ENCODE measurements at regions not wholly inside any gene's neighbourhood (a gene's known extent, or its start where the extent isn't known, plus 50 kb on each side); places are given as distances from the start of the nearest gene placed in this dataset.

DNA sequence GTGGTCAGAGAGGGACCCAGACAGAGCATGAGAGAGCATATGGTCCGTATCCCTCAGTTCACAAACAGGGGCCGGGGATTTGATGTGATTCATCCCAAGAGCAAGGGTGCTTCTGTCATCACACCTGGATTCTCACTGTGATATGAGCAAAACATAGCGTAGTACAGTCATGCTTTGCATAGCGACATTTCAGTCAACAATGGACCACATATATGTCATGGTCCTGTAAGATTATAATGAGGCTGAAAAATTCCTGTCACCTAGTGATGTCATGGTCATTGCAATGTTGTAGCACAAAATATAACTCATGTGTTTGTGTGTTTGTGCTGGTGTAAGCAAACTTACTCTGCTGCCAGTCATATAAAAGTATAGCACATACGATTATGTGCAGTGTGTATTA, 207.4 kb upstream of the CDH13 start:
- WGBS: 84% methylated on average over 5 of the region's 5 CpGs
- H3K36me3 ChIP-seq: no peaks in the 10 kb centered on the region
- peak; percentile 45 for DNase-seq (ENCODE audit: extremely low spot score)
- H3K4me1 ChIP-seq: no peaks in the 10 kb centered on the region
- peaks cover 0 to 6% (median 0%) of the 10 kb centered on the region in 4 donors for H3K27me3 ChIP-seq
- no peak for TF ChIP-seq EP300 (IDR thresholded peaks at IDR 0.05)
- no peak for TF ChIP-seq POLR2AphosphoS5 (IDR thresholded peaks at IDR 0.05)
- TF ChIP-seq, protein P1, sequence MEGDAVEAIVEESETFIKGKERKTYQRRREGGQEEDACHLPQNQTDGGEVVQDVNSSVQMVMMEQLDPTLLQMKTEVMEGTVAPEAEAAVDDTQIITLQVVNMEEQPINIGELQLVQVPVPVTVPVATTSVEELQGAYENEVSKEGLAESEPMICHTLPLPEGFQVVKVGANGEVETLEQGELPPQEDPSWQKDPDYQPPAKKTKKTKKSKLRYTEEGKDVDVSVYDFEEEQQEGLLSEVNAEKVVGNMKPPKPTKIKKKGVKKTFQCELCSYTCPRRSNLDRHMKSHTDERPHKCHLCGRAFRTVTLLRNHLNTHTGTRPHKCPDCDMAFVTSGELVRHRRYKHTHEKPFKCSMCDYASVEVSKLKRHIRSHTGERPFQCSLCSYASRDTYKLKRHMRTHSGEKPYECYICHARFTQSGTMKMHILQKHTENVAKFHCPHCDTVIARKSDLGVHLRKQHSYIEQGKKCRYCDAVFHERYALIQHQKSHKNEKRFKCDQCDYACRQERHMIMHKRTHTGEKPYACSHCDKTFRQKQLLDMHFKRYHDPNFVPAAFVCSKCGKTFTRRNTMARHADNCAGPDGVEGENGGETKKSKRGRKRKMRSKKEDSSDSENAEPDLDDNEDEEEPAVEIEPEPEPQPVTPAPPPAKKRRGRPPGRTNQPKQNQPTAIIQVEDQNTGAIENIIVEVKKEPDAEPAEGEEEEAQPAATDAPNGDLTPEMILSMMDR (IDR thresholded peaks at IDR 0.05): no peak
- no peak for TF ChIP-seq POLR2A (IDR thresholded peaks at IDR 0.05; ENCODE audit: low read depth)
- no peak overlapping the region for H3K4me3 ChIP-seq
- H3K9me3 ChIP-seq: no peaks in the 10 kb centered on the region
- no peak overlapping the region for H3K27ac ChIP-seq (replicated peaks in 1 of 4)
- intact Hi-C loops (cut with DNase I): no loop called here

DNA sequence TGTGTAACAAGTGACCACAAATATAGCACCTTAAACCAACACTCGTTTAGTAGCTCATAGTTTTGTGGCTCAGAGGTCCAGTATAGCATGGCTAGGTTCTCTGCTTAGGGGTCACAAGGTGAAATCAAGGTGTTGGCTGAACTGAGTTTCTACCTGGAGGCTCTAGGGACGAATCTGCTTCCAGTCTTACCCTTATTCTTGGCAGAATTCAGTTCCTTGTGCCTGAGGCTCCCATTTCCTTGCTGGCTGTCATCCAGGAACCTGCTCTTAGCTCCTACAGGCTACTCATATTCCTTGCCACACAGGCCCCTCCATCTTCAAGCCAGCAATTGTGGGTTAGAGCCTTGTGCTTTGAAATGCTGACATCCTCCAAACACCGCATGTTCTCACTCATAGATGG, 212.3 kb upstream of the CDH13 start:
- no peak for TF ChIP-seq POLR2A (IDR thresholded peaks at IDR 0.05; ENCODE audit: low read depth)
- TF ChIP-seq, protein P1 (IDR thresholded peaks at IDR 0.05): no peak
- TF ChIP-seq EP300 (IDR thresholded peaks at IDR 0.05): no peak
- no peak for TF ChIP-seq POLR2AphosphoS5 (IDR thresholded peaks at IDR 0.05)
- intact Hi-C loops (cut with DNase I): no loop called here
- WGBS: 65% methylated on average over 3 of the region's 3 CpGs
- H3K4me3 ChIP-seq: no peak overlapping the region
- no peaks in the 10 kb centered on the region for H3K27me3 ChIP-seq
- H3K9me3 ChIP-seq: no peaks in the 10 kb centered on the region
- H3K27ac ChIP-seq (replicated peaks in 1 of 4): no peak overlapping the region
- no peaks in the 10 kb centered on the region for H3K36me3 ChIP-seq
- H3K4me1 ChIP-seq: no peaks in the 10 kb centered on the region
- DNase-seq (ENCODE audit: extremely low spot score): peak; percentile 90

DNA sequence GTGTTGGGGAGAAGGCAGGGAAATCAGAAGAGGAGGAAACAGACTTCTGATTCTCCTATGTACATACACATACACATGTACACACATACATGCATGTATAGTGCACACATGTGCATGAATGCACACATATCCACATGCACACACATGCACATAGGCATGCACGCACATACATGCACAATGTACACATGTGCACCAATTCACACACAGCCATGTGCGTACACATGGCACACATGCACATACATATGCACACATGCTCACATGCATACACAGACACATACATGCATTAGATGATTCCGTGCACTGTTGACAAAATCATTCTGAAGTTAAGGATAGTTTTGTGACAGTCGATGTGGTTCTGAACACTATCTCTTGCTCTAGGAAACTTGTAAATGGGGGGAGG, 214.0 kb upstream of the CDH13 start:
- TF ChIP-seq POLR2AphosphoS5 (IDR thresholded peaks at IDR 0.05): no peak
- TF ChIP-seq, protein P1 (IDR thresholded peaks at IDR 0.05): no peak
- no peak for TF ChIP-seq EP300 (IDR thresholded peaks at IDR 0.05)
- TF ChIP-seq POLR2A (IDR thresholded peaks at IDR 0.05; ENCODE audit: low read depth): no peak
- H3K4me3 ChIP-seq: no peak overlapping the region
- 93% methylated on average over 4 of the region's 4 CpGs for WGBS

DNA sequence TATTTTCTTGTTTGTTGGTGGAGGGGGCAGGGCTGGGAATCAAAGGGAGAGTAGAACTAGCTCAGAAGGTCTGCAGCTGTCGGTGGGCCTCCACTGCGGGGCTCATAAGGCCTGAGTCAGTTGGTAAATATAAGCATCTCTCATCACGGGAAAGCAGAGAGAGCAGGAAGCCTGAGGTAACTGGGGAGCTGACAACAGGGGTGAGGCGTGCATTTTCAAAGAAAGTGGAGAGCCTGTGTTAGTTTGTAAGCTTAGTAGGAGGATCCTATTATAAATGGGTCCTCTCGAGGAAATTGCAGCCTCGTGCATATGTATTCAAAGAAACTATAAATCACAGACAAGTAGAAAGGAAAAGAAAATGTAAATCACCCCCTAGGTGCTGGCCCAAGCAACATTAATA, 221.0 kb upstream of the CDH13 start:
- no peak overlapping the region for H3K27ac ChIP-seq (replicated peaks in 1 of 4)
- no peaks in the 10 kb centered on the region for H3K27me3 ChIP-seq
- whole genome bisulfite sequencing: 55% methylated on average over 6 of the region's 6 CpGs
- DNase-seq (ENCODE audit: extremely low spot score): peak; percentile 53
- no peaks in the 10 kb centered on the region for H3K4me1 ChIP-seq
- H3K36me3 ChIP-seq: no peaks in the 10 kb centered on the region
- peaks cover 0 to 2% (median 0%) of the 10 kb centered on the region in 4 donors for H3K9me3 ChIP-seq
- TF ChIP-seq EP300 (IDR thresholded peaks at IDR 0.05): no peak
- TF ChIP-seq, protein P1 (IDR thresholded peaks at IDR 0.05): no peak
- TF ChIP-seq POLR2AphosphoS5 (IDR thresholded peaks at IDR 0.05): no peak
- no peak for TF ChIP-seq POLR2A (IDR thresholded peaks at IDR 0.05; ENCODE audit: low read depth)
- no peak overlapping the region for H3K4me3 ChIP-seq
- intact Hi-C loops (cut with DNase I): no loop called here

More for the DNA sequence above, 214.0 kb upstream of the CDH13 start:
- H3K27ac ChIP-seq (replicated peaks in 1 of 4): no peak overlapping the region
- peak; percentile 77 for DNase-seq (ENCODE audit: extremely low spot score)
- H3K4me1 ChIP-seq: no peaks in the 10 kb centered on the region
- H3K36me3 ChIP-seq: no peaks in the 10 kb centered on the region
- H3K9me3 ChIP-seq: no peaks in the 10 kb centered on the region
- no peaks in the 10 kb centered on the region for H3K27me3 ChIP-seq
- intact Hi-C loops (cut with DNase I): no loop called here
